Caco-2 (cell line): ENCODE measurements at regions not wholly inside any gene's neighbourhood (a gene's known extent, or its start where the extent isn't known, plus 50 kb on each side); places are given as distances from the start of the nearest gene placed in this dataset.

Source experiments
- BruUV-seq: library from RNA; stranded (reverse); fragments of 400-500 nt; replicated peaks from 2 replicates; lab custom pipeline; 2021; lab: Mats Ljungman, UMichigan
- CTCF ChIA-PET: fragments of 300-600 bp; sonication (Branson Sonifier 250); formaldehyde crosslinking; loops from one replicate; lab custom pipeline; 2022; ENCODE audit warnings: antibody characterized with exemption; lab: Charles Lee
- POLR2A ChIA-PET: fragments of 300-600 bp; sonication (Branson Sonifier 250); formaldehyde crosslinking; loops from one replicate; lab custom pipeline; 2022; ENCODE audit warnings: antibody characterized with exemption; lab: Charles Lee
- DNase-seq, 2 experiments: peaks; one replicate each; pipeline versions ENCODE4 v3.0.0 to v3.0.0-alpha.2; 2020 to 2022
- H3K27me3 ChIP-seq: replicated peaks from 2 replicates; pipeline ENCODE4 v1.6.0; 2011; ENCODE audit warnings: low read length; ENCODE audit not compliant: control insufficient read depth, insufficient read depth
- H3K36me3 ChIP-seq: 2 replicates; pipeline ENCODE4 v1.5.1; 2011; ENCODE audit warnings: low read length; ENCODE audit not compliant: control insufficient read depth, insufficient read depth
- H3K4me1 ChIP-seq: fragments of 250-450 bp; sonication (Bioruptor Pico); 2 replicates; pipeline ENCODE4 v1.5.1; 2020; ENCODE audit warnings: mild to moderate bottlenecking
- H3K4me3 ChIP-seq: 2 replicates; pipeline ENCODE4 v1.5.1; 2011; ENCODE audit warnings: low read depth, mild to moderate bottlenecking, control low read depth, low read length
- H3K9me3 ChIP-seq: fragments of 250-450 bp; sonication (Bioruptor Pico); 2 replicates; pipeline ENCODE4 v1.5.1; 2020; ENCODE audit warnings: mild to moderate bottlenecking, moderate library complexity
- H3K27ac Mint-ChIP-seq: one replicate; pipeline ENCODE4 v1.8.0; 2022; ENCODE audit warnings: mixed read lengths; ENCODE audit not compliant: unreplicated experiment
- H3K27me3 Mint-ChIP-seq: one replicate; pipeline ENCODE4 v1.8.0; 2022; ENCODE audit warnings: mixed read lengths; ENCODE audit not compliant: insufficient read depth, unreplicated experiment
- H3K36me3 Mint-ChIP-seq: one replicate; pipeline ENCODE4 v1.8.0; 2022; ENCODE audit warnings: mild to moderate bottlenecking, mixed read lengths; ENCODE audit not compliant: insufficient read depth, unreplicated experiment
- H3K4me1 Mint-ChIP-seq: one replicate; pipeline ENCODE4 v1.8.0; 2022; ENCODE audit warnings: low read depth, mixed read lengths; ENCODE audit not compliant: unreplicated experiment
- H3K4me3 Mint-ChIP-seq: one replicate; pipeline ENCODE4 v1.8.0; 2022; ENCODE audit warnings: mild to moderate bottlenecking, moderate library complexity, mixed read lengths; ENCODE audit not compliant: unreplicated experiment
- H3K9me3 Mint-ChIP-seq: one replicate; pipeline ENCODE4 v1.8.0; 2022; ENCODE audit warnings: mixed read lengths; ENCODE audit not compliant: unreplicated experiment
- intact Hi-C: fragments of 100-400 bp; cut with micrococcal nuclease; formaldehyde crosslinking; loops from one replicate; pipeline ENCODE4 v1.10.0; 2022; ENCODE audit not compliant: unreplicated experiment
- TF ChIP-seq, protein P1 (sequence below), 2 experiments: fragments of 200-600 bp in 1 of 2; IDR thresholded peaks; 1 replicate in 1 of 2; 2 replicates in 1 of 2; pipeline versions ENCODE4 v1.5.1 to v1.8.0; 2011 to 2022; ENCODE audit warnings: antibody characterized with exemption in 1 of 2, control low read depth in 1 of 2, inconsistent platforms in 1 of 2, low read depth in 1 of 2, low read length in 1 of 2, mild to moderate bottlenecking in 1 of 2, moderate library complexity in 1 of 2; ENCODE audit not compliant: insufficient read depth in 1 of 2, severe bottlenecking in 1 of 2, unreplicated experiment in 1 of 2

DNA sequence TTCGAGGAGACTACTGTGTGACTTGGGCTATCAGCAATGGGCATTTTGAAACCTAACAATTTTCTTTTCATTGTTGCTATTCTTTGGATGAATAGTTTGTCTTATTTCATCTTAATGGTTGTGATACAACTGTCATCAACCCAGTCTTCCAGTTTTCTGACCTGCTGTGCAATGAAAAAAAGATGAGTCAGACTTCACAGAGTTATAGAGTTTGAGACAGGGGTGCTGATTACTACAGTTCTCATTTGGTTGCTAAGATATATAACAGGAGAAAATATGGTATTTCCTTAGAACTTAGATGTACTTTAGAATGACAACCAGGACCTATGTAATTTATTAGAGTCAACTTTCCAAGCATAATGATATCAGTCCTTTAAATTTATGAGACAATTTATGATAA lies 564.4 kb upstream of the NUDT12 start:
- Mint-ChIP-seq H3K4me3 (no peak overlapping the region), H3K36me3 (no peaks in the 10 kb centered on the region), H3K4me1 (no peaks in the 10 kb centered on the region), H3K9me3 (no peaks in the 10 kb centered on the region), H3K27me3 (no peaks in the 10 kb centered on the region), H3K27ac (no peak overlapping the region)
- no peaks in the 10 kb centered on the region for H3K4me1 ChIP-seq
- no TSS peak for BruUV-seq
- no peaks in the 10 kb centered on the region for H3K9me3 ChIP-seq
- H3K4me3 ChIP-seq = no peak overlapping the region
- ChIA-PET CTCF (no interaction called here), POLR2A (no interaction called here)
- no peaks in the 10 kb centered on the region for H3K36me3 ChIP-seq
- intact Hi-C loops = no loop called here
- H3K27me3 ChIP-seq = no peaks in the 10 kb centered on the region
- DNase-seq = no peak
- TF ChIP-seq, protein P1, sequence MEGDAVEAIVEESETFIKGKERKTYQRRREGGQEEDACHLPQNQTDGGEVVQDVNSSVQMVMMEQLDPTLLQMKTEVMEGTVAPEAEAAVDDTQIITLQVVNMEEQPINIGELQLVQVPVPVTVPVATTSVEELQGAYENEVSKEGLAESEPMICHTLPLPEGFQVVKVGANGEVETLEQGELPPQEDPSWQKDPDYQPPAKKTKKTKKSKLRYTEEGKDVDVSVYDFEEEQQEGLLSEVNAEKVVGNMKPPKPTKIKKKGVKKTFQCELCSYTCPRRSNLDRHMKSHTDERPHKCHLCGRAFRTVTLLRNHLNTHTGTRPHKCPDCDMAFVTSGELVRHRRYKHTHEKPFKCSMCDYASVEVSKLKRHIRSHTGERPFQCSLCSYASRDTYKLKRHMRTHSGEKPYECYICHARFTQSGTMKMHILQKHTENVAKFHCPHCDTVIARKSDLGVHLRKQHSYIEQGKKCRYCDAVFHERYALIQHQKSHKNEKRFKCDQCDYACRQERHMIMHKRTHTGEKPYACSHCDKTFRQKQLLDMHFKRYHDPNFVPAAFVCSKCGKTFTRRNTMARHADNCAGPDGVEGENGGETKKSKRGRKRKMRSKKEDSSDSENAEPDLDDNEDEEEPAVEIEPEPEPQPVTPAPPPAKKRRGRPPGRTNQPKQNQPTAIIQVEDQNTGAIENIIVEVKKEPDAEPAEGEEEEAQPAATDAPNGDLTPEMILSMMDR (IDR thresholded peaks at IDR 0.05; ENCODE audit: insufficient read depth in 1 of 2, low read depth in 1 of 2, low read length in 1 of 2, severe bottlenecking in 1 of 2, unreplicated experiment in 1 of 2) = no peak

DNA sequence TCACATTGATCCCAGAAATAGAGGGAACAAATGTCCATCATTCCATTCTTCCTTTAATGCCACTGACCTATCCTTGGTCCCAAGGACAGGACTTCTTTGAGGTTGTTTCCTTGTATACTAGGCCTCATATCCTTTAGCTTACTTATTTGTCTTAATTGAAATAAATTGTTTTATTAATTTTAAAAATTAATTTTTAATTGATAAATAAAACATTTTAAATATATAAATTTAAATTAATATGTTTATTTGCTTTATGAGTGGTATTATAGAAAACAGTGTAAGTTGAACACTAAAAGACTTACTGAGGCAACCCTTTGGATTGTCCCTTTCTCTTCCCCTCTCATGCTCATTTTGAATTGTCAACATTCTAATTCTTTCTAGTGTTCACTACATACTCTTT lies 556.9 kb upstream of the NUDT12 start:
- DNase-seq = no peak
- H3K36me3 Mint-ChIP-seq = no peaks in the 10 kb centered on the region
- no peak overlapping the region for H3K4me3 ChIP-seq
- intact Hi-C loops = no loop called here
- TF ChIP-seq, protein P1 (IDR thresholded peaks at IDR 0.05; ENCODE audit: insufficient read depth in 1 of 2, low read depth in 1 of 2, low read length in 1 of 2, severe bottlenecking in 1 of 2, unreplicated experiment in 1 of 2) = no peak
- no peaks in the 10 kb centered on the region for H3K4me1 ChIP-seq
- H3K9me3 ChIP-seq = no peaks in the 10 kb centered on the region
- no peak overlapping the region for H3K27ac Mint-ChIP-seq
- H3K27me3 ChIP-seq = no peaks in the 10 kb centered on the region
- no peak overlapping the region for H3K4me3 Mint-ChIP-seq
- no peaks in the 10 kb centered on the region for H3K36me3 ChIP-seq
- H3K27me3 Mint-ChIP-seq = no peaks in the 10 kb centered on the region
- ChIA-PET POLR2A (no interaction called here), CTCF (no interaction called here)
- H3K9me3 Mint-ChIP-seq = no peaks in the 10 kb centered on the region
- no TSS peak for BruUV-seq
- no peaks in the 10 kb centered on the region for H3K4me1 Mint-ChIP-seq

DNA sequence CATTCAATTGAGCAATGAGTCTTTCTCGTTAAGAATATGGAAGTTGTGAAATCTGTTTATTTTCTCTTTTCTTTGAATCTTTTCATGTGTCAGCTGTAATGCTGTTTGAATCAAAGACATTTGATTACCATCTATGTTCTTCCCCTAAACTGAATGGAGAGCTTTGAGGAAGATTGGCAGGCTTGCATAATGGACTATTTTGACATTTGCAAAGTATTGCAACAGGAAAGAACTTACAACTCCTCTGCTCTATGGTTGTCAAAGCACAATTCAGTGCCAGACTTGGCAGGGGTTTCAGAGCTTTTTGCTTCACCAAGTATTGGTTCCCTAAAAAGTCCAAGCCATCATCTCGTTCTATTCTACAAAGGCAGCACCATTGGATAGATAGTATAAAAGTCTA lies 549.0 kb upstream of the NUDT12 start:
- no peak overlapping the region for H3K27ac Mint-ChIP-seq
- no peak overlapping the region for H3K4me3 Mint-ChIP-seq
- ChIA-PET POLR2A (no interaction called here), CTCF (no interaction called here)
- BruUV-seq = no TSS peak
- H3K27me3 ChIP-seq = no peaks in the 10 kb centered on the region
- H3K4me3 ChIP-seq = no peak overlapping the region
- no peaks in the 10 kb centered on the region for H3K36me3 ChIP-seq
- no peaks in the 10 kb centered on the region for H3K4me1 ChIP-seq
- TF ChIP-seq, protein P1 (IDR thresholded peaks at IDR 0.05; ENCODE audit: insufficient read depth in 1 of 2, low read depth in 1 of 2, low read length in 1 of 2, severe bottlenecking in 1 of 2, unreplicated experiment in 1 of 2) = no peak
- DNase-seq = no peak
- H3K4me1 Mint-ChIP-seq = no peaks in the 10 kb centered on the region
- no peaks in the 10 kb centered on the region for H3K36me3 Mint-ChIP-seq
- intact Hi-C loops = no loop called here
- H3K27me3 Mint-ChIP-seq = no peaks in the 10 kb centered on the region
- no peaks in the 10 kb centered on the region for H3K9me3 ChIP-seq
- H3K9me3 Mint-ChIP-seq = no peaks in the 10 kb centered on the region
